Activated T-cell treated with anti-CD3 and anti-CD28 coated beads for 4 hours (primary cell): ENCODE measurements at regions not wholly inside any gene's neighbourhood (a gene's known extent, or its start where the extent isn't known, plus 50 kb on each side); places are given as distances from the start of the nearest gene placed in this dataset.

Experiments
- DNase-seq: peaks from one replicate; pipeline ENCODE4 v3.0.0-alpha.2; 2020

- no peak for DNase-seq
Observed at GRCh38 chr13:104320446-104320845, 1254.2 kb upstream of the SLC10A2 start.

- no peak for DNase-seq
Observed at GRCh38 chr13:104318121-104318520, 1251.9 kb upstream of the SLC10A2 start.

DNA sequence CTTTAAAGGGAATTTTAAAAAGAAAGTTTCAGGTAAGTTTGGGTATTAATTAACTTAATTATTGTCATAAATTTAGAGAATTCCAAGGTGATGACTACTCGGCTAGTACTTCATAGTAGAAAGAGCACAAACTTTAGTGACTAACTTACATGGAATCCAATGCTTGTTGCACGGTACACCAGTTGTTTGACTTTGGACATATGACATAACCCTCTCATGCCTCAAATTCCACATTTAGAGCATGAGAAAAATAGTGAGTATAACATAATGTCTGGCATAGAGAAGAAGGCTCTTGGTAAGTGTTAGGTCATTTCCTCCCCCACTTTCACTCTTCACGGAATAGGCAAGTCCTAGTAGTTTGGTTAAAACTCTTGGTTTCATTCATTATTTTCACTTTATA is 1249.4 kb upstream of the SLC10A2 start:
- DNase-seq: no peak

GRCh38 chr13:104314926-104315535 is 1248.8 kb upstream of the SLC10A2 start:
- no peak for DNase-seq

- no peak for DNase-seq
Observed at GRCh38 chr13:104314321-104314720, 1248.1 kb upstream of the SLC10A2 start.

GRCh38 chr13:104310861-104311260 is 1244.6 kb upstream of the SLC10A2 start:
- no peak for DNase-seq

- DNase-seq: no peak
Observed at GRCh38 chr13:104309431-104309830, 1243.2 kb upstream of the SLC10A2 start.

DNA sequence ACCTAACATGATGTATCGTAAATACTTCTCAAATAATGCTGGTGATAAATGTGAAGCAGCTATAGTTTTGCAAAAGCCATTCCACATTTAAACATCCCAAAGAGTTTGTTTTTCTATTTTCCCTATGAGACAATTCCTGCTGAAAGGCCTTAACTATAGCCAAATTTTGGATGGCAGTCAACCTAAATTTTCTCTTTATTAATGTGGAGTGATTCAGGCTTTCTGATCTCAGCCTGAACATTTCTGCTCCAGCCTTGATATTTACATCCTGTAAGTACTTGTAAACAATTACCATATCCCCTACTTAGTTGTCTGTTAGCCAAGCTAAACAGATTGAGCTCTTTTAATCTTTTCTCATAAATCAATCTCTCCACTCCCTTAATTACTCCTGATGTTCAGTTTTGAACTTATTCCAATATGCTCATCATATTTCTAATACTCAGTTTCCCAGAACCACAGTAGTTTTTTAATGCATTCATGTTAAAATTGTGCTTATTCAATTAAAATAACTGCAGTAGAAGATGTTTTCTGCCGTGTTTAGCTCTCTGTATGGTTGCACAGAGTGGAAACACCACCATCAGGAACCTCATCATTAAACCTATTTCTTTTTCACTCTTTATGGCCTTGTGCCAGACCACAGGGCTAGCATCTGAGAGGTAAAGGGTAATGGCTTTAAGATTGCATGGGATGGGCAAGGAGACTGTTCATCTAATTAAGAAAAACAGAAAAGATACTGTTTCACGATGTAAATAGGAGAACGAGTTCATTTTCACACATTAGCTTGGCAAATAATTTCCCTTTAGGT is 1235.2 kb upstream of the SLC10A2 start:
- no peak for DNase-seq

DNA sequence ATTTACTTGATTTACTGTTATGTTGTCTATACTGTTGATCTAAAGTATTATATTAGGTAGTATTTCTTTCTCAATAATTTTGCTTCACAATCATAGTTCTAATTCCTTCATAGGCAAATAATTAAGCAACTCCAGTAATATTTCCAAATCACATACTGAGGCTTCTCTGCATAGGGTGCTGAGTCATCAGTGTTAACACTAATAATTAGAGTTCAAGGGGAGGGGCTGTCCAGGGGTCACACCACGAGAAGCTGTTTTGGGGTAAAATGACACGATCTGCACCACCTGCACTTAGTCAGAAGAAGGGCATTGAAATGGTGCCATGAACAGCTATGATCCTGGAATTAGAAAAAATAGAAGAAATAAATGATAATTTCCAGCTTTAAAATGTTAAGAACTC is 1230.9 kb upstream of the SLC10A2 start:
- DNase-seq: no peak

DNA sequence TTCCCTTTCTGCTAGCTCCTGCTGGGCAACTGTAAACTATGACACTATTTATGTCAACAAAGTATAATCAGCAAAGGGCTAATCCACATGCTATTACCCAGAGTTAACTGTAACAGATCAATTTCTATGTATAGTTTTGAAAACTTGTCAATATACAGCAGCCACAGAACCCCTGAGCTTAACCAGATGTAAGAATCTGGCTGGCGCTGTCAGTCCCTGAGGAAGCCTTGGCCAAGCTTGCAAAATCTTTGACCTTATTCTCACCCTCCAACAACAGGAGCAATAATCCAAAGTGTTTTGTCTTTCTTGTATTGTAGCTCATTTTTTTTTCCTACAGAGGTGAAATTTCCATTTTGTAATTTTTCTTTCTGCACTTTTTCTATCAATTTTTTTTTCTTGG is 1230.1 kb upstream of the SLC10A2 start:
- no peak for DNase-seq

DNA sequence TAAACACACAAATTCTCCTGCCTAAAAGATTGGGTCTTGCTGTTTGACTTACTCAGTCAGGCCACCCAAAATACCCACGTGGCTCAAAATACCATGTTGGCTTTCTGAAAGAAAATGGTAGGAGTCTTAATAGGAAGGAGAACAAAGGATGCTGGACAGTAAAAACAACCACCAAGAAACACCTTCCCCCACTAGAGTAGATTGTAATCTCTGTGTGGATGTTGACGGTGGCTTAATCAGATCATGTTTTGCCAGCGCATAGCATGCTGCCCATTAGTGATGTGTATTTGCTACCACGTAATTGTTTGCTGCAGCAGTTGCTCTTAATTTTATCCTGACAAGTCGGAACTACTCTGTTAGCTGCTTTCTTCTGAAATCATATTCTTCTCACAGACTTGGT is 1229.3 kb upstream of the SLC10A2 start:
- DNase-seq: no peak

GRCh38 chr13:104289400-104289799 is 1223.2 kb upstream of the SLC10A2 start:
- no peak for DNase-seq

GRCh38 chr13:104288496-104288895 is 1222.3 kb upstream of the SLC10A2 start:
- DNase-seq: no peak

DNA sequence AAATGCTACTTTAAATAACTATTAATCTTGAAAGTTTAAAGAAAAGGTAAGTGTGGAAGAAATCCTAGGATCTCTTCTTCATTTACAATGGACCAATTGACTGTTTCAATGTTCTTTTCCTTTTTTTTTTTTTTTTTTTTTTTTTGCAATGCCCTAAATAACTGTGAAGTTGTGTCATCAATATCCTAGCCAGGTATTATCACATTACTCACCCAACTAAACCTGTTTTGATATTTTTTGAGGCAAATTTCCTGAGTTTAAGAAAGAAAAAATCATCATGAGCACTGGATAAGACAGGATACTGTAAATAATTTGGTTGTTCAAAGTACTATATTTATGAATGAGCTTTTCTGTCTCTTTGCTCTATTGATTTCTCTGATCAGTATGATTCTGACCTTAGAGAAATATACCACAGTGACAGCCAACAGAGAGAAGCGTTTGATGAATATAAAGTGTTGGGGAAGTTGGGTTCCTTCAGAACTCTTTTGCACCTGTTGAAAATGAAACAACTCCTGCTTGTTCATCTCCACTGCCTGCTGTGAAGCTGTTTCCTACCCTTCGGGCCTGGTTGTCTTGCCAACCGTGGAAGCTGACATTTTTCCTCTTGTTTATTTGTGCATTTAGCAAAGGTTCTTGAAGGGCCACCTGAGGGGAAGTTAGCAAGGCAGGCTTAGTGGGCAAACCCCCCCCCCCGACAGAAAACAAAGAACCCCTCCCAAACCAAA is 1220.5 kb upstream of the SLC10A2 start:
- DNase-seq: no peak

- no peak for DNase-seq
Observed at GRCh38 chr13:104281910-104282309, 1215.7 kb upstream of the SLC10A2 start.

DNA sequence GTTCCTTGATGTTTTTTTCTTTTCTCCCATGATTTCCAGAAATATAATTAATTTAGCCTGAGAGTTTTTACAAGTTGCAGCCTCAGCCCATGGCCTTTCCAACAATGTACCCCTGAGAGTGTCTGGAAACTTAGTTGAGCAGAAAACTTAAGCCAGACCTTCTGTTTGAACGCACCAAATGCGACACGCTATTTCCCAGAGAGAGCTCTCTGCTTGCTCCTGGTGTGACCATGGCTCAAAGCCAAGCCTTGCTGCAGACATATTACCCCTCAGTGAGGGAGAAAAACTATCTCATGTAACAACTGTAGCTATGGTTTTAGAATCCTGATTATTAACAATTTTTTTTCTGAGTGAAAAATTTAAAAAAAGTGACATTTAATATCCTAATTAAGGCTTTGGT is 1204.5 kb upstream of the SLC10A2 start:
- DNase-seq: no peak

- no peak for DNase-seq
Observed at GRCh38 chr13:104267206-104267811, 1201.1 kb upstream of the SLC10A2 start.

DNA sequence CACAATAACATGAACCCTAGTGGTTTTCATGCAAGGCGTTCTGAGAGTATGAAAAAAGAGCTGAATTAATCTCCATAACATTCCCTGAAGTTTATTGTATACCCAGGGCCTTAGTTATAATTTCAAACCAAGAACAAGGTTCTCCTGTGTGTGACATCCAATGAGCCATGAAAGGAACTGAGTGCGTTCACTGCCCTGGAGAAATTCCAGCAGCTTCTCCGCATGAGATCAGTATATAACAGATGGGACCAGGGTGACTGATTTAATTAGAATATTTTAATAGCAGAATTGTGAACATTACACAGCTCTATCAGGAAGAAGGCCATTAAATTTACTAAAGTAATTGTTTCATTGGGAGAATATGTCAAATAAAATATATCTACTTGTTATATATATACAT is 1190.5 kb upstream of the SLC10A2 start:
- DNase-seq: no peak

GRCh38 chr13:104253063-104253680 is 1187.0 kb upstream of the SLC10A2 start:
- no peak for DNase-seq

GRCh38 chr13:104251931-104252330 is 1185.7 kb upstream of the SLC10A2 start:
- DNase-seq: no peak

DNA sequence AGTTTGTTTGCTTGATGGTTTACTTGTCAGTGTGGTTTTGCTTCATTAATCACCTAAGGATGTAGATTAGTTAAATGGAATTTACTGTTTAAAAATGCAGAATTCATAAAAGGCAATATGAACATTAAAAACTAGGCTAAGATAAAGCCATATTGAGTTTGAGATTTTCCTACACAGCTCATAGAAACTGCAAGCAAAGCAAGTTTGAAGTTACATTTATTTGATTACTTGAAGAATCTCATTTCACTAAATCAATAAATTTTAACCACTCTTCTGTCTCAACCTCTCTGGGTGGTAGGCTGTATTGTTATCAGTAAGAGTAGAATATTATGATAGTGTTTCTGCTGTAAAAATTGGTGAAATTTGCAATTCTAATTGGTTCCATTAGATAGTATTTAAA is 1180.7 kb upstream of the SLC10A2 start:
- no peak for DNase-seq

DNA sequence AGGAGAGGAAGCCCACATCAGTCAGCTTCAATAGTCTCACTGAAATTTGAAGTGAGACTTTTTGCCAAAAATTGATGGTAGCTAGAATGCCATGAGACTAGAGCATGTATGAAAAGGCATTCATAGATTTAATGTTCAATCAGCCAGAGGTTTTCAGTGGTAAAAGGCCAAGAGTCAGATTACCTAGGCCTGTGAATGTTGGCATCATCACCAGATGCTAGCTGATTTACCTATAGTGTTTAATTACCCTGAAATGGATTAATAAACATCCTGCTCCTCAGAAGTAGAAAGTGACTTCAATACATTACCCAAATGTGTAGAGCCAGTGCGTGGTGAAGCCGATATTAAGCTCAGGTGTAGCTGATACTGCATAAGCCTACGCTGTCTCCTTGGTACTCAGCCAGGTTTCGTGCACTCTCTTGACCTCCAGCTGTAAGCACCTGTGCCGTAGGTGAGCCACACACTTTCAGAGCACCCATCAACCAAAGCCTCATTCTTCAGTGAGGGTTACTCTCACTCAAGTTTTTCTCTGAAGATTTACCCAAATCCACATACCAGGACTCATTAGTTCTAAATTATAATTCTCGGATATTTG is 1140.3 kb upstream of the SLC10A2 start:
- DNase-seq: no peak

- DNase-seq: no peak
Observed at GRCh38 chr13:104204177-104204576, 1138.0 kb upstream of the SLC10A2 start.
